ENCODE measurements at regions not wholly inside any gene's neighbourhood (a gene's known extent, or its start where the extent isn't known, plus 50 kb on each side); places are given as distances from the start of the nearest gene placed in this dataset.

GRCh38 chr2:199660167-199660566, 190.8 kb downstream of the FTCDNL1 start:
- no peak overlapping the region for H3K27ac ChIP-seq
- ATAC-seq (no peak), FAIRE-seq (no peak), DNase-seq (ENCODE audit: low read depth in 1 of 2, low spot score in 1 of 2) (no peak)
- H3K4me2 ChIP-seq, result no peak overlapping the region
- no peaks in the 10 kb centered on the region for H3K4me1 ChIP-seq
- POLR2A ChIA-PET, result no interaction called here
- CTCF ChIA-PET, result interaction anchor here (1.2 kb wide), 1 partner anchor 79 kb away, joined by 3 read pairs; no protein-coding TSS in a partner anchor
- no peak overlapping the region for H3K4me3 ChIP-seq
- WGBS (ENCODE audit: missing lambda C conversion rate), result 70% methylated on average over 15 of the region's 15 CpGs
- TF ChIP-seq ZSCAN20 (CRISPR knock-in tag; IDR thresholded peaks at IDR 0.05), result no peak
- no peak for TF ChIP-seq HOXB13 (CRISPR knock-in tag; IDR thresholded peaks at IDR 0.05; ENCODE audit: low read depth)
- TF ChIP-seq CTCF (IDR thresholded peaks at IDR 0.05), result no peak
- no peak for TF ChIP-seq JUN (IDR thresholded peaks at IDR 0.05)
- TF ChIP-seq CHD2 (IDR thresholded peaks at IDR 0.05; ENCODE audit: low read length, partially characterized antibody), result no peak
- TF ChIP-seq, protein P1, sequence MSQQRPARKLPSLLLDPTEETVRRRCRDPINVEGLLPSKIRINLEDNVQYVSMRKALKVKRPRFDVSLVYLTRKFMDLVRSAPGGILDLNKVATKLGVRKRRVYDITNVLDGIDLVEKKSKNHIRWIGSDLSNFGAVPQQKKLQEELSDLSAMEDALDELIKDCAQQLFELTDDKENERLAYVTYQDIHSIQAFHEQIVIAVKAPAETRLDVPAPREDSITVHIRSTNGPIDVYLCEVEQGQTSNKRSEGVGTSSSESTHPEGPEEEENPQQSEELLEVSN (IDR thresholded peaks at IDR 0.05; ENCODE audit: borderline replicate concordance, low read depth), result no peak
- no peaks in the 10 kb centered on the region for H3K9me3 ChIP-seq

- Histone ChIP-seq H3K4me3 (no peak overlapping the region), H3K4me2 (no peak overlapping the region), H3K9me3 (no peaks in the 10 kb centered on the region), H3K4me1 (no peaks in the 10 kb centered on the region), H3K27ac (no peak overlapping the region)
- 71% methylated on average over 36 of the region's 39 CpGs for WGBS (ENCODE audit: missing lambda C conversion rate)
- ChIA-PET POLR2A (no interaction called here), CTCF (no interaction called here)
- TF ChIP-seq HDAC2 (IDR thresholded peaks at IDR 0.05) (no peak), FOXS1 (CRISPR knock-in tag; IDR thresholded peaks at IDR 0.05) (no peak), KDM1A (IDR thresholded peaks at IDR 0.05; ENCODE audit: low read depth) (no peak), MAFK (IDR thresholded peaks at IDR 0.05; ENCODE audit: partially characterized antibody) (no peak), NFE2L2 (conservative IDR thresholded peaks at IDR 0.05; ENCODE audit: low read length) (no peak), POLR2A (IDR thresholded peaks at IDR 0.05; ENCODE audit: low read length) (no peak), RAD21 (conservative IDR thresholded peaks at IDR 0.05 in 1 of 2, IDR thresholded peaks at IDR 0.05 in 1 of 2) (no peak), ZNF302 (CRISPR knock-in tag; IDR thresholded peaks at IDR 0.05) (no peak), CHD2 (IDR thresholded peaks at IDR 0.05; ENCODE audit: low read length, partially characterized antibody) (no peak), CEBPB (IDR thresholded peaks at IDR 0.05) (no peak), CHD4 (IDR thresholded peaks at IDR 0.05; ENCODE audit: borderline replicate concordance) (no peak), FOSB (CRISPR knock-in tag; IDR thresholded peaks at IDR 0.05) (no peak), CBX2 (IDR thresholded peaks at IDR 0.05; ENCODE audit: borderline replicate concordance, low read depth) (no peak), SREBF2 (IDR thresholded peaks at IDR 0.05) (no peak), JUNB (IDR thresholded peaks at IDR 0.05) (no peak), KDM5A (IDR thresholded peaks at IDR 0.05) (no peak)
- TF ChIP-seq, protein P2, sequence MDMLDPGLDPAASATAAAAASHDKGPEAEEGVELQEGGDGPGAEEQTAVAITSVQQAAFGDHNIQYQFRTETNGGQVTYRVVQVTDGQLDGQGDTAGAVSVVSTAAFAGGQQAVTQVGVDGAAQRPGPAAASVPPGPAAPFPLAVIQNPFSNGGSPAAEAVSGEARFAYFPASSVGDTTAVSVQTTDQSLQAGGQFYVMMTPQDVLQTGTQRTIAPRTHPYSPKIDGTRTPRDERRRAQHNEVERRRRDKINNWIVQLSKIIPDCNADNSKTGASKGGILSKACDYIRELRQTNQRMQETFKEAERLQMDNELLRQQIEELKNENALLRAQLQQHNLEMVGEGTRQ (IDR thresholded peaks at IDR 0.05), result no peak
- FAIRE-seq (no peak), DNase-seq (ENCODE audit: low read depth in 1 of 2, low spot score in 1 of 2) (no peak), ATAC-seq (no peak)
Observed at GRCh38 chr2:199659207-199659606, 191.8 kb downstream of the FTCDNL1 start.

GRCh38 chr2:199646439-199646838, 188.7 kb upstream of the SATB2 start:
- no peak for DNase-seq (ENCODE audit: low read depth in 1 of 2, low spot score in 1 of 2)
- ChIA-PET POLR2A (no interaction called here), CTCF (interaction anchor here (1.4 kb wide), 1 partner anchor 58 kb away, joined by 4 read pairs; no protein-coding TSS in a partner anchor)
- no peak overlapping the region for H3K4me2 ChIP-seq
- no peak overlapping the region for H3K4me3 ChIP-seq
- no peak for ATAC-seq
- H3K9me3 ChIP-seq, result no peaks in the 10 kb centered on the region
- 0% methylated on average over 2 of the region's 2 CpGs for WGBS (ENCODE audit: missing lambda C conversion rate)
- no peak for FAIRE-seq
- H3K27ac ChIP-seq, result no peak overlapping the region
- no peaks in the 10 kb centered on the region for H3K4me1 ChIP-seq
- TF ChIP-seq HOXB5 (CRISPR knock-in tag; IDR thresholded peaks at IDR 0.05) (no peak), REST (IDR thresholded peaks at IDR 0.05) (no peak), BCL3 (IDR thresholded peaks at IDR 0.05) (no peak), JUN (IDR thresholded peaks at IDR 0.05) (no peak), JUNB (IDR thresholded peaks at IDR 0.05) (no peak)
- TF ChIP-seq, protein P3, sequence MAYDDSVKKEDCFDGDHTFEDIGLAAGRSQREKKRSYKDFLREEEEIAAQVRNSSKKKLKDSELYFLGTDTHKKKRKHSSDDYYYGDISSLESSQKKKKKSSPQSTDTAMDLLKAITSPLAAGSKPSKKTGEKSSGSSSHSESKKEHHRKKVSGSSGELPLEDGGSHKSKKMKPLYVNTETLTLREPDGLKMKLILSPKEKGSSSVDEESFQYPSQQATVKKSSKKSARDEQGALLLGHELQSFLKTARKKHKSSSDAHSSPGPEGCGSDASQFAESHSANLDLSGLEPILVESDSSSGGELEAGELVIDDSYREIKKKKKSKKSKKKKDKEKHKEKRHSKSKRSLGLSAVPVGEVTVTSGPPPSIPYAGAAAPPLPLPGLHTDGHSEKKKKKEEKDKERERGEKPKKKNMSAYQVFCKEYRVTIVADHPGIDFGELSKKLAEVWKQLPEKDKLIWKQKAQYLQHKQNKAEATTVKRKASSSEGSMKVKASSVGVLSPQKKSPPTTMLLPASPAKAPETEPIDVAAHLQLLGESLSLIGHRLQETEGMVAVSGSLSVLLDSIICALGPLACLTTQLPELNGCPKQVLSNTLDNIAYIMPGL (CRISPR knock-in tag; IDR thresholded peaks at IDR 0.05; ENCODE audit: borderline replicate concordance), result no peak

Data from A549 (cell line).